GM12873 (cell line): ENCODE measurements at regions not wholly inside any gene's neighbourhood (a gene's known extent, or its start where the extent isn't known, plus 50 kb on each side); places are given as distances from the start of the nearest gene placed in this dataset.

Experiments
- CTCF ChIP-seq: IDR thresholded peaks from 2 replicates; pipeline ENCODE4 v1.5.1; 2012; ENCODE audit warnings: low read depth, mild to moderate bottlenecking, moderate library complexity, low read length, control low read depth; ENCODE audit not compliant: insufficient read depth; ENCODE audit errors: missing control alignments

- TF ChIP-seq CTCF, result no peak
Measured at GRCh38 chr5:169531631-169532030, 51.9 kb upstream of the SPDL1 start.

- no peak for TF ChIP-seq CTCF
Measured at GRCh38 chr5:169527863-169528262, 55.7 kb upstream of the SPDL1 start.

- TF ChIP-seq CTCF, result no peak
Measured at GRCh38 chr5:169527066-169527465, 56.5 kb upstream of the SPDL1 start.

- TF ChIP-seq CTCF, result no peak
Measured at GRCh38 chr5:169522851-169523250, 60.7 kb upstream of the SPDL1 start.

- no peak for TF ChIP-seq CTCF
Measured at GRCh38 chr5:169521366-169521983, 62.1 kb upstream of the SPDL1 start.

- TF ChIP-seq CTCF, result no peak
Measured at GRCh38 chr5:169519358-169519757, 64.2 kb upstream of the SPDL1 start.

GRCh38 chr5:169512385-169512784 is 71.2 kb upstream of the SPDL1 start:
- TF ChIP-seq CTCF, result no peak
